GM23338 (cell line): ENCODE measurements at regions not wholly inside any gene's neighbourhood (a gene's known extent, or its start where the extent isn't known, plus 50 kb on each side); places are given as distances from the start of the nearest gene placed in this dataset.

Experiments used
- CTCF ChIP-seq, 2 experiments: fragments of 200-600 bp in 1 of 2; sonication (generic) in 1 of 2; conservative IDR thresholded peaks; 2 replicates each; pipeline versions ENCODE4 v1.5.1 to v1.6.1; 2016 to 2017; ENCODE audit warnings: antibody characterized with exemption in 2 of 2, low read depth in 2 of 2, mild to moderate bottlenecking in 2 of 2, moderate library complexity in 1 of 2
- ETS1 ChIP-seq: IDR thresholded peaks from 2 replicates; pipeline ENCODE4 v1.6.1; 2016; ENCODE audit warnings: antibody characterized with exemption
- EZH2 ChIP-seq: fragments of 200-600 bp; sonication (generic); IDR thresholded peaks from one replicate; pipeline ENCODE4 v1.8.0; 2017; ENCODE audit warnings: antibody characterized with exemption, mild to moderate bottlenecking, low read depth; ENCODE audit not compliant: unreplicated experiment
- EZH2phosphoT487 ChIP-seq: fragments of 200-600 bp; sonication (generic); IDR thresholded peaks from one replicate; pipeline ENCODE4 v1.8.1; 2018; ENCODE audit warnings: antibody characterized with exemption; ENCODE audit not compliant: unreplicated experiment
- JUNB ChIP-seq: IDR thresholded peaks from one replicate; pipeline ENCODE4 v1.6.1; 2016; ENCODE audit warnings: antibody characterized with exemption; ENCODE audit not compliant: unreplicated experiment
- NANOG ChIP-seq: IDR thresholded peaks from 2 replicates; pipeline ENCODE4 v1.6.1; 2016; ENCODE audit warnings: antibody characterized with exemption, borderline replicate concordance
- REST ChIP-seq: IDR thresholded peaks from one replicate; pipeline ENCODE4 v1.6.1; 2018; ENCODE audit warnings: antibody characterized with exemption; ENCODE audit not compliant: unreplicated experiment

- TF ChIP-seq CTCF (conservative IDR thresholded peaks at IDR 0.05; ENCODE audit: low read depth in 2 of 2), result no peak
- TF ChIP-seq REST, result no peak
- TF ChIP-seq ETS1, result no peak
- no peak for TF ChIP-seq NANOG
- no peak for TF ChIP-seq EZH2phosphoT487
- no peak for TF ChIP-seq EZH2
- no peak for TF ChIP-seq JUNB
Measured at GRCh38 chr15:62510791-62511190, 345.7 kb upstream of the C2CD4B start.
